ENCODE measurements at regions not wholly inside any gene's neighbourhood (a gene's known extent, or its start where the extent isn't known, plus 50 kb on each side); places are given as distances from the start of the nearest gene placed in this dataset.

- TF ChIP-seq HDAC2 (IDR thresholded peaks at IDR 0.05) (no peak), CTCF (IDR thresholded peaks at IDR 0.05 in 2 of 3, conservative IDR thresholded peaks at IDR 0.05 in 1 of 3; ENCODE audit: control insufficient read depth in 2 of 3, extremely low read depth in 1 of 3, insufficient read depth in 1 of 3, low read depth in 3 of 3, low read length in 3 of 3) (no peak), NFYB (IDR thresholded peaks at IDR 0.05; ENCODE audit: insufficient read depth, low read depth, low read length) (no peak), KDM1A (IDR thresholded peaks at IDR 0.05; ENCODE audit: borderline replicate concordance) (no peak), RAD51 (IDR thresholded peaks at IDR 0.05) (no peak), GABPA (IDR thresholded peaks at IDR 0.05; ENCODE audit: low read depth) (no peak), WRNIP1 (IDR thresholded peaks at IDR 0.05; ENCODE audit: borderline replicate concordance, low read depth, low read length) (no peak), YY1 (IDR thresholded peaks at IDR 0.05; ENCODE audit: low read depth, low read length) (no peak), SRF (IDR thresholded peaks at IDR 0.05; ENCODE audit: low read depth in 2 of 2, low read length in 2 of 2) (no peak), ELK1 (IDR thresholded peaks at IDR 0.05; ENCODE audit: low read depth, low read length) (no peak), STAT3 (IDR thresholded peaks at IDR 0.05; ENCODE audit: low read depth, low read length) (no peak), NRF1 (conservative IDR thresholded peaks at IDR 0.05; ENCODE audit: low read depth, low read length) (no peak), SMAD1 (IDR thresholded peaks at IDR 0.05; ENCODE audit: low read depth, partially characterized antibody) (no peak), RBBP5 (conservative IDR thresholded peaks at IDR 0.05) (no peak), PBX3 (IDR thresholded peaks at IDR 0.05; ENCODE audit: insufficient replicate concordance, low read depth, low read length) (no peak), FOS (IDR thresholded peaks at IDR 0.05; ENCODE audit: borderline replicate concordance, extremely low read depth, insufficient read length) (no peak), ZNF622 (IDR thresholded peaks at IDR 0.05) (no peak), SREBF2 (IDR thresholded peaks at IDR 0.05; ENCODE audit: low read length) (no peak), ZNF24 (IDR thresholded peaks at IDR 0.05) (no peak), CHD2 (IDR thresholded peaks at IDR 0.05; ENCODE audit: borderline replicate concordance, low read depth, low read length) (no peak)
- Histone ChIP-seq H3K4me1 (ENCODE audit: control insufficient read depth, insufficient read depth, low read length) (no peaks in the 10 kb centered on the region), H2AFZ (ENCODE audit: control insufficient read depth, low read depth, low read length) (no peak overlapping the region), H3K79me2 (ENCODE audit: control insufficient read depth, insufficient read depth, low read length) (no peaks in the 10 kb centered on the region), H3K27ac (ENCODE audit: control insufficient read depth, insufficient read depth) (no peak overlapping the region), H3K4me2 (ENCODE audit: control insufficient read depth, insufficient read depth) (no peak overlapping the region), H3K9me3 (replicated peaks; ENCODE audit: control insufficient read depth, insufficient read depth, low read length) (no peaks in the 10 kb centered on the region; the same call in 2 of the 3 replicates), H3K27me3 (replicated peaks in 1 of 2; ENCODE audit: control insufficient read depth in 2 of 2, insufficient read depth in 2 of 2, low read length in 1 of 2) (no peaks in the 10 kb centered on the region), H3K9ac (ENCODE audit: control insufficient read depth, insufficient read depth, low read length) (no peak overlapping the region), H3K36me3 (ENCODE audit: control insufficient read depth in 2 of 2, insufficient read depth in 2 of 2, low read length in 1 of 2) (no peaks in the 10 kb centered on the region), H3K4me3 (no peak overlapping the region), H4K20me1 (ENCODE audit: control insufficient read depth, insufficient read depth) (no peaks in the 10 kb centered on the region)
- ATAC-seq (no peak), DNase-seq (ENCODE audit: low read depth, low spot score) (no peak), FAIRE-seq (no peak)
- WGBS (ENCODE audit: insufficient coverage, insufficient replicate concordance, low lambda C conversion rate, missing lambda C conversion rate), result 62% methylated on average over 4 of the region's 4 CpGs
- in situ Hi-C loops (cut with MboI), result no loop called here
- no TSS peak for BruUV-seq (replicated peaks)
- ChIA-PET CTCF (interaction anchor here (1.4 kb wide), 1 partner anchor 10 kb away, joined by 4 read pairs; no protein-coding TSS in a partner anchor), POLR2A (no interaction called here), SMC1A (ENCODE audit: uncharacterized antibody, unreplicated experiment) (interaction anchor here (0.9 to 1.5 kb wide), 2 partner anchors 9 to 10 kb away, joined by 3 read pairs; no protein-coding TSS in a partner anchor), RAD21 (ENCODE audit: unreplicated experiment) (no interaction called here)
- intact Hi-C loops (cut with micrococcal nuclease; ENCODE audit: unreplicated experiment), result no loop called here
Measured at GRCh38 chr5:100659080-100659795, 124.1 kb downstream of the FAM174A start.
